ENCODE measurements at regions not wholly inside any gene's neighbourhood (a gene's known extent, or its start where the extent isn't known, plus 50 kb on each side); places are given as distances from the start of the nearest gene placed in this dataset.

DNA sequence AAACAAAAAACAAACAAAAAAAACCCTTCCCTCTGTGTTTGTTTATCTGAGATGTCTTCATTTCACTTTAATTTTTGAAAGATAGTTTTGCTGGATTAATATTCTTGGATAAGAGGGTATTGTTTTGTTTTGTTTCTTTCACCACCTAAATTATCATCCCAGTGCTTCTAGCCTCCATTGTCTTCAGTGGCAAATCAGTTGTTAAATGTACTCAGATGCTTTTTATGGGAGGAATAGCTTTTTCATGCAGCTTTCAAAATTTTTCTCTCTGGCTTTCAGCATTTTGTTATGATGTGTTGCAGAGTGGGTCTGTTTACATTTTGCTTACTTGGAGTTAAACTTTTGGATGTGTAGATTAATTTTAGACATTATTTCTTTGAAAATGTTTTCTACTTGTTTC, 203.5 kb upstream of the DCC start:
- DNase-seq = no peak
- Histone ChIP-seq H3K9ac (ENCODE audit: low read depth, low read length) (no peak overlapping the region), H3K27me3 (ENCODE audit: insufficient read depth, low read length, poor library complexity) (no peaks in the 10 kb centered on the region), H2AFZ (ENCODE audit: low read depth, low read length) (no peak overlapping the region), H3K9me3 (ENCODE audit: insufficient read depth, low read length, severe bottlenecking) (no peaks in the 10 kb centered on the region), H4K20me1 (ENCODE audit: insufficient read depth, low read length) (no peaks in the 10 kb centered on the region), H3K4me2 (ENCODE audit: insufficient read depth, low read length) (no peak overlapping the region), H3K27ac (ENCODE audit: low read length) (no peak overlapping the region), H3K4me1 (ENCODE audit: insufficient read depth, low read length) (no peaks in the 10 kb centered on the region), H3K79me2 (ENCODE audit: insufficient read depth, low read length) (no peaks in the 10 kb centered on the region), H3K36me3 (ENCODE audit: insufficient read depth, low read length) (no peaks in the 10 kb centered on the region), H3K4me3 (ENCODE audit: low read depth in 1 of 2, low read length in 2 of 2) (no peak overlapping the region)
- TF ChIP-seq, protein P1, sequence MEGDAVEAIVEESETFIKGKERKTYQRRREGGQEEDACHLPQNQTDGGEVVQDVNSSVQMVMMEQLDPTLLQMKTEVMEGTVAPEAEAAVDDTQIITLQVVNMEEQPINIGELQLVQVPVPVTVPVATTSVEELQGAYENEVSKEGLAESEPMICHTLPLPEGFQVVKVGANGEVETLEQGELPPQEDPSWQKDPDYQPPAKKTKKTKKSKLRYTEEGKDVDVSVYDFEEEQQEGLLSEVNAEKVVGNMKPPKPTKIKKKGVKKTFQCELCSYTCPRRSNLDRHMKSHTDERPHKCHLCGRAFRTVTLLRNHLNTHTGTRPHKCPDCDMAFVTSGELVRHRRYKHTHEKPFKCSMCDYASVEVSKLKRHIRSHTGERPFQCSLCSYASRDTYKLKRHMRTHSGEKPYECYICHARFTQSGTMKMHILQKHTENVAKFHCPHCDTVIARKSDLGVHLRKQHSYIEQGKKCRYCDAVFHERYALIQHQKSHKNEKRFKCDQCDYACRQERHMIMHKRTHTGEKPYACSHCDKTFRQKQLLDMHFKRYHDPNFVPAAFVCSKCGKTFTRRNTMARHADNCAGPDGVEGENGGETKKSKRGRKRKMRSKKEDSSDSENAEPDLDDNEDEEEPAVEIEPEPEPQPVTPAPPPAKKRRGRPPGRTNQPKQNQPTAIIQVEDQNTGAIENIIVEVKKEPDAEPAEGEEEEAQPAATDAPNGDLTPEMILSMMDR (IDR thresholded peaks at IDR 0.05; ENCODE audit: borderline replicate concordance, extremely low read depth, low read length, poor library complexity, severe bottlenecking) = no peak
- TF ChIP-seq EZH2 (IDR thresholded peaks at IDR 0.05; ENCODE audit: borderline replicate concordance, low read depth, low read length, severe bottlenecking) = no peak
- no peak for ATAC-seq (ENCODE audit: insufficient read depth, low read depth)

- H3K4me3 ChIP-seq (ENCODE audit: low read depth in 1 of 2, low read length in 2 of 2) = no peak overlapping the region
- no peaks in the 10 kb centered on the region for H3K4me1 ChIP-seq (ENCODE audit: insufficient read depth, low read length)
- no peak for ATAC-seq (ENCODE audit: insufficient read depth, low read depth)
- H3K27me3 ChIP-seq (ENCODE audit: insufficient read depth, low read length, poor library complexity) = no peaks in the 10 kb centered on the region
- no peak for DNase-seq
- no peaks in the 10 kb centered on the region for H3K9me3 ChIP-seq (ENCODE audit: insufficient read depth, low read length, severe bottlenecking)
- H3K36me3 ChIP-seq (ENCODE audit: insufficient read depth, low read length) = no peaks in the 10 kb centered on the region
- no peaks in the 10 kb centered on the region for H4K20me1 ChIP-seq (ENCODE audit: insufficient read depth, low read length)
- no peak overlapping the region for H2AFZ ChIP-seq (ENCODE audit: low read depth, low read length)
- no peak for TF ChIP-seq EZH2 (IDR thresholded peaks at IDR 0.05; ENCODE audit: borderline replicate concordance, low read depth, low read length, severe bottlenecking)
- TF ChIP-seq, protein P1 (IDR thresholded peaks at IDR 0.05; ENCODE audit: borderline replicate concordance, extremely low read depth, low read length, poor library complexity, severe bottlenecking) = no peak
- no peak overlapping the region for H3K4me2 ChIP-seq (ENCODE audit: insufficient read depth, low read length)
- H3K79me2 ChIP-seq (ENCODE audit: insufficient read depth, low read length) = no peaks in the 10 kb centered on the region
- no peak overlapping the region for H3K27ac ChIP-seq (ENCODE audit: low read length)
- H3K9ac ChIP-seq (ENCODE audit: low read depth, low read length) = no peak overlapping the region
Measured at GRCh38 chr18:52140986-52141385, 199.0 kb upstream of the DCC start.

DNA sequence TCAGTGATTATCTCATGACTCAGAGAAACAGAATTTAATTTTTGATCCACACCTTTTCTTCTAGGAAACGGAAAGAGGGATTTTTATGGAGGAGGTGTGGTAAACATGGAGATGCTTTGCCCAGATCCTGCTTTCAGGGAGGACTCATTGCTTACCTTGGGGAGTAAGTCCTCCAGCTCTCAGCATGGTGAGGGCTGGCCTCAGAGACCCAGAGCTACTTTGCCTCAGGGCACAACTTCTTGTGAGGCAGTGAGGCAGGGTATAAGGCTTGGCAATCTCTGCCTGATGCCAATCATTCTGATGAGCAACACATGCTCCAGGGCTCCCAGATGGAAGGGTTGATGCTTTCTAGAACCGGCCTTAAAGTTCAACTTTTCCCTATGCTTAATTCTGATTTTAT, 189.9 kb upstream of the DCC start:
- DNase-seq (no peak), ATAC-seq (ENCODE audit: insufficient read depth, low read depth) (no peak)
- Histone ChIP-seq H3K4me3 (ENCODE audit: low read depth in 1 of 2, low read length in 2 of 2) (no peak overlapping the region), H3K27me3 (ENCODE audit: insufficient read depth, low read length, poor library complexity) (no peaks in the 10 kb centered on the region), H3K79me2 (ENCODE audit: insufficient read depth, low read length) (no peaks in the 10 kb centered on the region), H3K9me3 (ENCODE audit: insufficient read depth, low read length, severe bottlenecking) (no peaks in the 10 kb centered on the region), H3K36me3 (ENCODE audit: insufficient read depth, low read length) (no peaks in the 10 kb centered on the region), H3K27ac (ENCODE audit: low read length) (no peak overlapping the region), H4K20me1 (ENCODE audit: insufficient read depth, low read length) (no peaks in the 10 kb centered on the region), H2AFZ (ENCODE audit: low read depth, low read length) (no peak overlapping the region), H3K4me2 (ENCODE audit: insufficient read depth, low read length) (no peak overlapping the region), H3K4me1 (ENCODE audit: insufficient read depth, low read length) (no peaks in the 10 kb centered on the region), H3K9ac (ENCODE audit: low read depth, low read length) (no peak overlapping the region)
- TF ChIP-seq EZH2 (IDR thresholded peaks at IDR 0.05; ENCODE audit: borderline replicate concordance, low read depth, low read length, severe bottlenecking) = no peak
- TF ChIP-seq, protein P1 (IDR thresholded peaks at IDR 0.05; ENCODE audit: borderline replicate concordance, extremely low read depth, low read length, poor library complexity, severe bottlenecking) = no peak

- Histone ChIP-seq H3K9ac (ENCODE audit: low read depth, low read length) (no peak overlapping the region), H3K4me3 (ENCODE audit: low read depth in 1 of 2, low read length in 2 of 2) (no peak overlapping the region), H2AFZ (ENCODE audit: low read depth, low read length) (no peak overlapping the region), H3K4me1 (ENCODE audit: insufficient read depth, low read length) (no peaks in the 10 kb centered on the region), H3K79me2 (ENCODE audit: insufficient read depth, low read length) (no peaks in the 10 kb centered on the region), H3K9me3 (ENCODE audit: insufficient read depth, low read length, severe bottlenecking) (no peaks in the 10 kb centered on the region), H3K36me3 (ENCODE audit: insufficient read depth, low read length) (no peaks in the 10 kb centered on the region), H4K20me1 (ENCODE audit: insufficient read depth, low read length) (no peaks in the 10 kb centered on the region), H3K4me2 (ENCODE audit: insufficient read depth, low read length) (no peak overlapping the region), H3K27me3 (ENCODE audit: insufficient read depth, low read length, poor library complexity) (no peaks in the 10 kb centered on the region), H3K27ac (ENCODE audit: low read length) (no peak overlapping the region)
- DNase-seq = no peak
- no peak; the same call in 2 of the 3 replicates for ATAC-seq (ENCODE audit: insufficient read depth, low read depth)
- TF ChIP-seq, protein P1 (IDR thresholded peaks at IDR 0.05; ENCODE audit: borderline replicate concordance, extremely low read depth, low read length, poor library complexity, severe bottlenecking) = no peak
- TF ChIP-seq EZH2 (IDR thresholded peaks at IDR 0.05; ENCODE audit: borderline replicate concordance, low read depth, low read length, severe bottlenecking) = no peak
Measured at GRCh38 chr18:52152036-52152435, 188.0 kb upstream of the DCC start.
